ENCODE measurements at regions not wholly inside any gene's neighbourhood (a gene's known extent, or its start where the extent isn't known, plus 50 kb on each side); places are given as distances from the start of the nearest gene placed in this dataset.

DNA sequence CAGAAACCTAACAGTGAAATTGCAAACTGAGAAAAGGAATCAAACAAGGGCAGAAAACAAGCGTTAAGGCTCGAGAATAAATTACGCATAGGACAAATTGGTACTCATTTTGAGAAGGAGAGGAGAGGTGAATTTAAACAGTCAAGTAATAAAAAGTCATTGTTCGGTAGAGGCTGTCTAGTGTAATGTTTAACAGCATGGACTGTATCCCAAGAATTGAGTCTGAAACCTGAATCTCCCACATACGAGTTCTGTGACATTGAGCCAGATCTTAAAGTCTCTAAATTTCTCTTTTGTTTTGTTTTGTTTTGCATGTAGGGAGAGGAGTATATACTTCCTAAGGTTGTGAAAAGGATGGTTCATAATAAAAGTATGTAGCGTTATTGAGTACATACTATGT, 216.5 kb upstream of the BTG1 start:
- H3K36me3 ChIP-seq (ENCODE audit: insufficient read depth, low read length): no peaks in the 10 kb centered on the region
- no peak overlapping the region for H3K9ac ChIP-seq (ENCODE audit: low read length)
- no peak overlapping the region for H3K27ac ChIP-seq (ENCODE audit: low read length)
- H3K4me3 ChIP-seq (ENCODE audit: low read length): no peak overlapping the region
- H4K20me1 ChIP-seq (ENCODE audit: insufficient read depth, low read depth, low read length): no peaks in the 10 kb centered on the region
- H3K79me2 ChIP-seq (ENCODE audit: low read length): no peaks in the 10 kb centered on the region
- H3K9me2 ChIP-seq (replicated peaks; ENCODE audit: insufficient read depth, low read length): no peaks in the 10 kb centered on the region
- H3K4me2 ChIP-seq (ENCODE audit: low read depth, low read length, poor library complexity, severe bottlenecking): no peak overlapping the region
- no peak for DNase-seq
- 0 out of 2 replicates have a peak, but pooled peaks cover 3% of the 10 kb centered on the region for H3K27me3 ChIP-seq (ENCODE audit: low read length)
- H3K9me3 ChIP-seq (ENCODE audit: low read length): no peaks in the 10 kb centered on the region; the same call in 1 of the 2 replicates
- peaks cover 34% of the 10 kb centered on the region for H3K4me1 ChIP-seq (ENCODE audit: low read length)
- no peak overlapping the region for H2AFZ ChIP-seq (ENCODE audit: low read length)

GRCh38 chr12:92360543-92360942, 214.9 kb upstream of the BTG1 start:
- no peak overlapping the region for H3K9ac ChIP-seq (ENCODE audit: low read length)
- no peaks in the 10 kb centered on the region for H3K36me3 ChIP-seq (ENCODE audit: insufficient read depth, low read length)
- H3K4me3 ChIP-seq (ENCODE audit: low read length): no peak overlapping the region
- H2AFZ ChIP-seq (ENCODE audit: low read length): no peak overlapping the region
- 0 out of 2 replicates have a peak, but pooled peaks cover 3% of the 10 kb centered on the region for H3K27me3 ChIP-seq (ENCODE audit: low read length)
- H3K79me2 ChIP-seq (ENCODE audit: low read length): no peaks in the 10 kb centered on the region
- no peaks in the 10 kb centered on the region for H4K20me1 ChIP-seq (ENCODE audit: insufficient read depth, low read depth, low read length)
- H3K4me2 ChIP-seq (ENCODE audit: low read depth, low read length, poor library complexity, severe bottlenecking): no peak overlapping the region
- no peak for DNase-seq
- no peak overlapping the region for H3K27ac ChIP-seq (ENCODE audit: low read length)
- no peaks in the 10 kb centered on the region; the same call in 1 of the 2 replicates for H3K9me3 ChIP-seq (ENCODE audit: low read length)
- H3K4me1 ChIP-seq (ENCODE audit: low read length): peaks cover 32% of the 10 kb centered on the region
- no peaks in the 10 kb centered on the region for H3K9me2 ChIP-seq (replicated peaks; ENCODE audit: insufficient read depth, low read length)

DNA sequence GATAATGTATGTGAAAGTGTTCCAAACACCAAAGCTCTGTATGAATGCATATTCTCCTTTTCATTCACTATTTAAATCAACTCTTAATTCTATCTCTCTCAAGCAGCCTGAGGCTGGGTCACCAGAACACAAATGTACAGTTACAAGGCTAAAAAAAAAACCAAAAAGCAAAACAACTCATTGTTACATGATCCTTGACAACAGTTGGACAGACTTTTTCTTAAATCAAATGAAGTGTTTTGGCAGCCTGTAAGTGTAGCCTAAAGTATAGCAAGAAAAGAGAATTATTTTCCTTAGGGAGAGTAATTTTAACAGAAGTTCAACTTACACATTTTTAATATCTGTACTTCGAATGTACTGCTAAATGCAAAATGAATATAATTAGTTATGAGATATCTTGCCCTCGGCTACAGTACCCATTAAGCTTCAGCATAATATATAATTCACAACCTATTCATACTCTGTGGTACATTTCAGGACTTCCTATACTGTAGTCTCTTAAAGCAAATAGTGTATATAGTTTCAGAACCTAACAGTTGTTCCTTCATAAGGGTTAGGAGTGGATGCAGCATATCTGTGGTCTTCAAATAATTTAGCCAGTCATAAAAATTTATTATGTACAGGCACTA, 214.0 kb upstream of the BTG1 start:
- Histone ChIP-seq H3K27me3 (ENCODE audit: low read length) (0 out of 2 replicates have a peak, but pooled peaks cover 3% of the 10 kb centered on the region), H3K4me2 (ENCODE audit: low read depth, low read length, poor library complexity, severe bottlenecking) (no peak overlapping the region), H4K20me1 (ENCODE audit: insufficient read depth, low read depth, low read length) (no peaks in the 10 kb centered on the region), H3K27ac (ENCODE audit: low read length) (no peak overlapping the region), H3K36me3 (ENCODE audit: insufficient read depth, low read length) (no peaks in the 10 kb centered on the region), H3K4me3 (ENCODE audit: low read length) (no peak overlapping the region), H3K9me2 (replicated peaks; ENCODE audit: insufficient read depth, low read length) (no peaks in the 10 kb centered on the region), H3K9ac (ENCODE audit: low read length) (no peak overlapping the region), H3K79me2 (ENCODE audit: low read length) (no peaks in the 10 kb centered on the region), H3K9me3 (ENCODE audit: low read length) (no peaks in the 10 kb centered on the region; the same call in 1 of the 2 replicates), H3K4me1 (ENCODE audit: low read length) (peaks cover 26% of the 10 kb centered on the region), H2AFZ (ENCODE audit: low read length) (no peak overlapping the region)
- no peak for DNase-seq

- H3K4me2 ChIP-seq (ENCODE audit: low read depth, low read length, poor library complexity, severe bottlenecking): no peak overlapping the region
- no peak overlapping the region for H2AFZ ChIP-seq (ENCODE audit: low read length)
- no peak for DNase-seq
- H4K20me1 ChIP-seq (ENCODE audit: insufficient read depth, low read depth, low read length): no peaks in the 10 kb centered on the region
- no peaks in the 10 kb centered on the region for H3K9me2 ChIP-seq (replicated peaks; ENCODE audit: insufficient read depth, low read length)
- no peak overlapping the region for H3K4me3 ChIP-seq (ENCODE audit: low read length)
- no peak overlapping the region for H3K9ac ChIP-seq (ENCODE audit: low read length)
- no peak overlapping the region for H3K27ac ChIP-seq (ENCODE audit: low read length)
- H3K27me3 ChIP-seq (ENCODE audit: low read length): 0 out of 2 replicates have a peak, but pooled peaks cover 3% of the 10 kb centered on the region
- no peaks in the 10 kb centered on the region for H3K79me2 ChIP-seq (ENCODE audit: low read length)
- no peaks in the 10 kb centered on the region; the same call in 1 of the 2 replicates for H3K9me3 ChIP-seq (ENCODE audit: low read length)
- H3K36me3 ChIP-seq (ENCODE audit: insufficient read depth, low read length): no peaks in the 10 kb centered on the region
- peaks cover 6% of the 10 kb centered on the region for H3K4me1 ChIP-seq (ENCODE audit: low read length)
Observed at GRCh38 chr12:92357584-92358261, 212.1 kb upstream of the BTG1 start.

GRCh38 chr12:92356425-92356824, 210.8 kb upstream of the BTG1 start:
- no peaks in the 10 kb centered on the region for H3K79me2 ChIP-seq (ENCODE audit: low read length)
- no peaks in the 10 kb centered on the region for H3K9me2 ChIP-seq (replicated peaks; ENCODE audit: insufficient read depth, low read length)
- no peak overlapping the region for H3K9ac ChIP-seq (ENCODE audit: low read length)
- no peaks in the 10 kb centered on the region for H3K4me1 ChIP-seq (ENCODE audit: low read length)
- H2AFZ ChIP-seq (ENCODE audit: low read length): no peak overlapping the region
- 0 out of 2 replicates have a peak, but pooled peaks cover 3% of the 10 kb centered on the region for H3K27me3 ChIP-seq (ENCODE audit: low read length)
- no peak overlapping the region for H3K27ac ChIP-seq (ENCODE audit: low read length)
- H3K9me3 ChIP-seq (ENCODE audit: low read length): no peaks in the 10 kb centered on the region; the same call in 1 of the 2 replicates
- H3K4me2 ChIP-seq (ENCODE audit: low read depth, low read length, poor library complexity, severe bottlenecking): no peak overlapping the region
- H3K4me3 ChIP-seq (ENCODE audit: low read length): no peak overlapping the region
- no peaks in the 10 kb centered on the region for H4K20me1 ChIP-seq (ENCODE audit: insufficient read depth, low read depth, low read length)
- no peak for DNase-seq
- no peaks in the 10 kb centered on the region for H3K36me3 ChIP-seq (ENCODE audit: insufficient read depth, low read length)

- Histone ChIP-seq H3K4me1 (ENCODE audit: low read length) (no peaks in the 10 kb centered on the region), H3K9me3 (ENCODE audit: low read length) (no peaks in the 10 kb centered on the region), H3K4me3 (ENCODE audit: low read length) (no peak overlapping the region), H3K79me2 (ENCODE audit: low read length) (no peaks in the 10 kb centered on the region), H3K27me3 (ENCODE audit: low read length) (no peaks in the 10 kb centered on the region), H4K20me1 (ENCODE audit: insufficient read depth, low read depth, low read length) (no peaks in the 10 kb centered on the region), H3K4me2 (ENCODE audit: low read depth, low read length, poor library complexity, severe bottlenecking) (no peak overlapping the region), H3K9ac (ENCODE audit: low read length) (no peak overlapping the region), H3K9me2 (replicated peaks; ENCODE audit: insufficient read depth, low read length) (no peaks in the 10 kb centered on the region), H2AFZ (ENCODE audit: low read length) (no peak overlapping the region), H3K36me3 (ENCODE audit: insufficient read depth, low read length) (no peaks in the 10 kb centered on the region), H3K27ac (ENCODE audit: low read length) (no peak overlapping the region)
- DNase-seq: no peak
Observed at GRCh38 chr12:92349635-92350034, 204.0 kb upstream of the BTG1 start.

- Histone ChIP-seq H3K79me2 (ENCODE audit: low read length) (no peaks in the 10 kb centered on the region), H3K27ac (ENCODE audit: low read length) (no peak overlapping the region), H3K27me3 (ENCODE audit: low read length) (no peaks in the 10 kb centered on the region), H3K4me1 (ENCODE audit: low read length) (no peaks in the 10 kb centered on the region), H2AFZ (ENCODE audit: low read length) (no peak overlapping the region), H3K36me3 (ENCODE audit: insufficient read depth, low read length) (no peaks in the 10 kb centered on the region), H3K9me2 (replicated peaks; ENCODE audit: insufficient read depth, low read length) (no peaks in the 10 kb centered on the region), H3K9me3 (ENCODE audit: low read length) (no peaks in the 10 kb centered on the region), H3K9ac (ENCODE audit: low read length) (no peak overlapping the region), H3K4me2 (ENCODE audit: low read depth, low read length, poor library complexity, severe bottlenecking) (no peak overlapping the region), H3K4me3 (ENCODE audit: low read length) (no peak overlapping the region), H4K20me1 (ENCODE audit: insufficient read depth, low read depth, low read length) (no peaks in the 10 kb centered on the region)
- DNase-seq: no peak
Observed at GRCh38 chr12:92342574-92342973, 196.9 kb upstream of the BTG1 start.

GRCh38 chr12:92341065-92341668, 195.5 kb upstream of the BTG1 start:
- no peak for DNase-seq
- Histone ChIP-seq H3K36me3 (ENCODE audit: insufficient read depth, low read length) (no peaks in the 10 kb centered on the region), H3K9me3 (ENCODE audit: low read length) (no peaks in the 10 kb centered on the region), H3K4me3 (ENCODE audit: low read length) (no peak overlapping the region), H3K27me3 (ENCODE audit: low read length) (no peaks in the 10 kb centered on the region), H4K20me1 (ENCODE audit: insufficient read depth, low read depth, low read length) (no peaks in the 10 kb centered on the region), H3K9ac (ENCODE audit: low read length) (no peak overlapping the region), H3K4me1 (ENCODE audit: low read length) (no peaks in the 10 kb centered on the region), H3K4me2 (ENCODE audit: low read depth, low read length, poor library complexity, severe bottlenecking) (no peak overlapping the region), H3K27ac (ENCODE audit: low read length) (no peak overlapping the region), H3K79me2 (ENCODE audit: low read length) (no peaks in the 10 kb centered on the region), H2AFZ (ENCODE audit: low read length) (no peak overlapping the region), H3K9me2 (replicated peaks; ENCODE audit: insufficient read depth, low read length) (no peaks in the 10 kb centered on the region)

All from Karpas-422 (cell line).